Cardiac septum (tissue), 1 donor: ENCODE measurements at regions not wholly inside any gene's neighbourhood (a gene's known extent, or its start where the extent isn't known, plus 50 kb on each side); places are given as distances from the start of the nearest gene placed in this dataset.

Experiments
- DNase-seq: peaks from one replicate; pipeline ENCODE4 v3.0.0-alpha.2; 2020; ENCODE audit warnings: low spot score
- intact Hi-C: fragments of 100-400 bp; cut with DNase I; formaldehyde crosslinking; loops from one replicate; pipeline ENCODE4 v1.14.0; 2022
- donor health status: DM: no; HTN: no; CAD: no.

DNA sequence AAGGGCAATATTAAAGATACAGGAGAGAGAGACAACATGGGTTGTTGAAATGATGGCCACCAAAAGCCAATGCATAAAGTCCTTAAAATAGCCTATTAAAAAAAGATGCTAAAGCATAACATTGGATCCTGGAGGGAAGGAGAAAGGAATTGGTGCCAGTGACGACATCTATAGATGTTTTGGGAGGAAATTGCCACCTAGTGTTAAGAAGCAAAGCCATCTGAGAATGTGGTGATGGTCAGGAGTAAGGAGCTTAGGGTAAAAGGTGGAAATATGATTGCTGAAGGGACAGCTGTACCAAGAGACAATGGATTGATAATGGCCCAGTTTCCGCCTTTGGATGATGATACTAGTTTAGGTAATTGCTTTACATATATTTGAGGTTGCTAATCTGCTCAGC lies 85.1 kb downstream of the TMEM30B start:
- intact Hi-C loops = no loop called here

DNA sequence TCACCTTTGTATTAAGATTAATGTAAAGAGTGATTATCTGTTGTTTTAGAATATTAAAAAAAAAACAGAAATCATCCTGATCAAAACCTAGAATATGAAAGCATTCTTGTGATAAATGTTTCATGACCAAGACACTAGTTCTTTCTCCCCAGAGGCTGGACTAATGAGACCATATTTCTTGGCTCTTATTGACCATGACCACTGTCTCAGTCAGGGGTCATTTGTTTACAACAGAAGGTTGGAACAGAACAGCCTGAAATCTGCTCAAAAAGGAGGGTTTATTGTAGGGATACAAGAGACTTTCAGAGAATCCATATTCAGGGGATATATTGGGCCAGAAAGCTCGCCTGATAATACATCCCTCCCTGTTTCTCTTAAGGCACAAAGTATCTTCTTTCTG lies 87.7 kb downstream of the TMEM30B start:
- no peak for DNase-seq
- intact Hi-C loops = no loop called here

More for the DNA sequence above, 85.1 kb downstream of the TMEM30B start:
- DNase-seq = no peak

DNA sequence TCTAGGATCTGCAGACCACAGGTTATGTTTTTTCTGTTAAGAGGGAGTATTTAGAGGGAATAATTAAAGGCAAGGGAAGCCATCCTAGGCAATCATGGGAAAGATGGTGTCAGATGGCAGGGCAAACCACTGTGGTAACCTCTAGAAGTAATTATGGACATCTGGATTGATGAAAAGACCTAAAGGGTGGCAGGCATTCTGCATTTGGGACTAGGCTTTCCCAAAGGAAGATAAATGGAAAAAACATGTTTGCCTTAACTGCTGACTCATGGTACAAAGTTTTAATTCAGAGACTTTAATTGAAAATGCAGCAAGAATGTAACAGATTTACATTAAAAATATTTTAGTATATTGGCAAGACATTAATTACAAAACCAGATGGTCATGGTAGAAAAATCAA lies 88.1 kb downstream of the TMEM30B start:
- no peak for DNase-seq
- intact Hi-C loops = no loop called here

GRCh38 chr14:61191733-61192132 lies 89.4 kb downstream of the TMEM30B start:
- DNase-seq = no peak
- intact Hi-C loops = no loop called here

DNA sequence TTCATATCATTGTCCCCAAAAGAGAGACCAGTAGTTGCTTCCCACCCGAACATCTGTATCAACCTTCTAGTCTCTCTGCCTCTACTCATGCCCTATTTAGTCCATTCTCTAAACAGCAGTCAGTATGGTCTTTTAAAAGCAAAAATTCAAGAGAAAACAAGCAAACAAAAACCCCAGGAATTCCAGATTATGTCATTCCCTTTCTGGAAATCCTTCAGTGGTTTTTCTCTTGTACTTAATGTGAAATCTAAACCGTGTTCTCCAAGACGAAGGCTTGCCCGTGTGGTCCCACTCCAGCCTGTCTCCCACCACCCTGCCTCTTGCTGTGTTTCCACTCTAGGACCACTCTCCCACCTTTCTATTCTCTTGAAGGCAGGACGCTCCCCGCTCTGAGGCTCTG lies 90.8 kb downstream of the TMEM30B start:
- no peak for DNase-seq
- intact Hi-C loops = no loop called here

DNA sequence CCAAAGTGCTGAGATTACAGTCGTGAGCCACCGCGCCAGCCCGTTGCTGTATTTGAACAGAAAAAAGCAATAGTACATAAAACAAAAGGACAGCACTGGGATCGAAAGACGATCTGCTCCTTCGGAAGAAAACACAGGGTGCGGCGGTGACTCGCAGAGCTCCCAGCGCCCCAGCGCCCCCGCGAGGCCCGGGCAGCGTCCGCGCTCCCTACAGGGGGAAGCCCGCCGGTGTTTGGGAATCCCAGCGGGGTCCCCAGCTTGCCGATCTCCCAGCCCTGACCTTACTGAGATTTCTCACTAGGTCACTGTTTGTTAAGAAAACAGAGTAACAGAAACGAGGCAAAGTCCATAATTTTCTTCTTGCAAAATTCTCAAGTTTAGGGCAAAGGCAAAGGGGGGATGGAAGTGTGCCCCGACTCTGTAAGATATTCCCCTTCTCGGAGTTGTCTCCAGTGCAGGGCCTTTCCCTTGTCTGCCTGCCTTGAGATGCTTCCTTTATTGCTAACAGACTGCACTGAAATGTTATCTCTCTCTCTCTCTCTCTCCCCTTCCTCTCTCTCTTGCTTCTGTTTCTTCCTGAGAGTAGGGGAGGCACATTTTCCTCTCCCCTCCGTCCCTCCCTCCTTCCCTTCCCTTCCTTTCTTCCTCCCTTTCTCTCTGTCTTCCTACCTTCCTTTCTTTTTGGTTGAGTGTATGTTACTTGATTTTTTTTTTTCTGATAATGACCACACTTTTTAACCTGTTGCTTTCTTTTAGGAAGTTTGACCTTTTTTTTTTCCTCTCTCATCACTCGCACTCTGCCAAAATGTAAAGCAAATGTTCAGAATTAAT lies 91.9 kb downstream of the TMEM30B start:
- intact Hi-C loops = no loop called here
- no peak for DNase-seq

DNA sequence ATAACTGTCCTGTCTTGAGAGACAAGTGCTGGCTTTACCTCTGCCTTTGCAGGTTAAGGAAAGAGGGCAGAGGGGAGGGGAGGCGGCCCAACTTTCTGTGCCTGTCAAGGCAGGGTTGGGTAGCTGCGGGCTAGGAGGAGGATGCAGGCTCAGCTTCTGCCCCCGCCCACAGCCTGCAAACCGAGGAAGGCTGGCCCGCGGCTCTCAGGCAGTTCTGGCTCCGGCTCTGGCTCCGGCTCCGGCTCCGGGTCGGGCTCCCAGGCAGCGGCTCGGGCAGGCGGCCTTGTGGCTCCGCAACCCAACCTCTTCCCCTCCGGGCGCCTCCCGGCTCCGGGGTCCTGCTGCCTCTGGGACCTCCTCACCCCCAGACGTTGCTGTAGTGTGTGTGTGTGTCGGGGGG lies 92.9 kb downstream of the TMEM30B start:
- no peak for DNase-seq
- intact Hi-C loops = no loop called here

- intact Hi-C loops = no loop called here
- no peak for DNase-seq
These were observed 93.8 kb downstream of the TMEM30B start for GRCh38 chr14:61187196-61187905.

DNA sequence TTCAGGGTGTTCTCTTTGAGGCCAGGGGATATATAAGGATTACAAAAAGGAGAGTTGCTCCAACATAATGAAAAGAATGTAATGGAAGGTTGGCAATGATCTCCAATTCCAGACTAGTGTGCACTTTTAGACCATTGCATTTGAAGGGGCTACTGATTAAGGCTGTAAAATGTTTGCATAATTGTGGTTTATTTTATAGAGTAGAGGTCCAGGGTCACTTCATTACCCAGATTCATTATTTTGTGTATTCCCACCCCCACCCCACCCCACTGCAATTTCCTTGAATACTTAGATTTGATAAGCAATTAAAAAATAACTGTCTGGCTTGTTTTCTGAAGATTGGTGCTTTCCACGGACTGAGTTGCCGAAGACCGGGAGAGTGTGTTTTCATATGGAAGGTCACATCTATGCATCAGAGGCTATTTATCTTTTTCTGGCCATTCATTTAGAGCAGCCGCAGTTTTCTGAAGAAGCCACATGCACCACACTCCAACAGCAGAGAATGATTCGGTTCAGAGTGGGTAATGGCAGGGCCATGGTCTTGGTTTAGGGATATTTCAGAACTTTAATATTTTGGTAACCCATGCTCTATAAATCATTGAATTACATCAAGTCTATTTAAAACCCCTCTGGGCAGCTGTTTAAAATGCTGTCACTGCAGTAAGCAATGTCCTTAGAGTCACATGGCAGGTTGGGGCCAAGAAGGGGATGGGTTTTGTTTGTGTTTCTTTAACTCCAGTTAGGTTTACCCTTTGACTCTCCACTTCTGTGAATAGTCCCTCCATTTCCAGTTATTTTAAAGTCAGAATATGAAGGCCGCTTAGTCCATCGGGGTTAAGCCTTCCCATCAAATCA lies 94.6 kb downstream of the TMEM30B start:
- intact Hi-C loops = no loop called here
- DNase-seq = no peak

GRCh38 chr14:61185534-61185933 lies 95.6 kb downstream of the TMEM30B start:
- no peak for DNase-seq
- intact Hi-C loops = no loop called here

GRCh38 chr14:61184112-61184511 lies 97.0 kb downstream of the TMEM30B start:
- no peak for DNase-seq
- intact Hi-C loops = no loop called here

DNA sequence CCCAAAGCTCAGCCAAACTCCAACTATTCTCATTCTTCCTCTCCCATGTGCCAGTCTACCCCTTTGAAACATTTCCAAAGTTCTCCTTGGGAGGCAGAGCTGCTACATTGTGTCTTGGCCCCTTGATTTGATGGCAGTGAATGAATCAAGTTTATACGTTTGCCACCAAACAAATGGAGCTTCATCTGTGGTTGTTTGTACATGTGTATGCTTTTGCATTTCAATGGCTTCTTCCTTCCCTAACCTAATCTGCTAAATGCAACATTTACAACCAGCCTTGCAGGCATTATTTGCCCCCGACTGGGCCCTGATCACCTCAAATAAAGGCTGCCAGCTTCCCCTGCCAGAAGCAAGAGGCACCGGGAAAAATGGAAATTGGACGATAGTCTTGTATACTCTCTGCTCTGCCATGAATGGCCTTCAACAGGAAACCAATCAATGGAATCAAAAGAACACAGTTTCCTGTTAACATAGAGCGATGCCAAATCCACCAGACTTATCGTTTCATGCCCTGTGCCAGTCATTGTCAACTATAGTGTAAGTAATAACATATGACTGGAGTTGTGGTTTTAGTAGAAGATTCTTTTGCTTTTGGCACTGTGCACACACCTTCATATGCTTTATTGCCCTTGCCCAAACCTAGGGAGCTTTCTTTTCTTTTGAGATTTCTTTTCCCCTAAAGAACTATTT lies 97.8 kb downstream of the TMEM30B start:
- DNase-seq = no peak
- intact Hi-C loops = no loop called here

GRCh38 chr14:61179796-61180398 lies 101.2 kb downstream of the TMEM30B start:
- intact Hi-C loops = no loop called here

DNA sequence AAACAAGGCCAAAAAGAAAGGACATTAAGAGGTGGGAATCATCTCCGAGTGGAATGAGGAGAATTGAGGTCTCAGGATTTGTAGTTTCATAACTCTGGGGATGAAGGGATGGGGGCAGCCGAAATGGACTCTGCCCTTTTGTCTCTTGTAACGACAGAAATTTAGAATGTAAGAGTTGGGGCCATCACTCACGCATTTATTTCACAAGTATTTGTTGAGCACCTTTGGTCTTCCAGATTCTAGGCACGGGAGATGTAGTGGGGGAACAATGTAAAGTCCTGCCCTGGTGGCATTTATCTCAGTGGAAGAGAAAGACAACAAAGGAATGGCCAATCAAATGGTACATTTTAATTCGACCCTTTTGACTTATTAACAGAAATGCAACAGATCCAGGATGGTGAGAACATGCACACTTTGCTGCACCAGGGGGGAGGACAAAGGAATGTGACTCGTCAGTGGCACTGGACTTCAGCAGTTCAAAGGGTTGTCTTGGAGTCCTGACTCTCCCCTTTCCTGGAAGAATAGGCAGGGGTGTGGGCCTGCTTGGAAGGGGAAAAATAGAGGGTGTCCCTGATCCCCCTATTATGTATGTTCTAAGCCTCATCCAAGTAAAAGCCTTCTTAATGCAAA lies 102.0 kb downstream of the TMEM30B start:
- intact Hi-C loops = no loop called here
- DNase-seq = no peak

More at GRCh38 chr14:61179796-61180398, 101.2 kb downstream of the TMEM30B start:
- no peak for DNase-seq

DNA sequence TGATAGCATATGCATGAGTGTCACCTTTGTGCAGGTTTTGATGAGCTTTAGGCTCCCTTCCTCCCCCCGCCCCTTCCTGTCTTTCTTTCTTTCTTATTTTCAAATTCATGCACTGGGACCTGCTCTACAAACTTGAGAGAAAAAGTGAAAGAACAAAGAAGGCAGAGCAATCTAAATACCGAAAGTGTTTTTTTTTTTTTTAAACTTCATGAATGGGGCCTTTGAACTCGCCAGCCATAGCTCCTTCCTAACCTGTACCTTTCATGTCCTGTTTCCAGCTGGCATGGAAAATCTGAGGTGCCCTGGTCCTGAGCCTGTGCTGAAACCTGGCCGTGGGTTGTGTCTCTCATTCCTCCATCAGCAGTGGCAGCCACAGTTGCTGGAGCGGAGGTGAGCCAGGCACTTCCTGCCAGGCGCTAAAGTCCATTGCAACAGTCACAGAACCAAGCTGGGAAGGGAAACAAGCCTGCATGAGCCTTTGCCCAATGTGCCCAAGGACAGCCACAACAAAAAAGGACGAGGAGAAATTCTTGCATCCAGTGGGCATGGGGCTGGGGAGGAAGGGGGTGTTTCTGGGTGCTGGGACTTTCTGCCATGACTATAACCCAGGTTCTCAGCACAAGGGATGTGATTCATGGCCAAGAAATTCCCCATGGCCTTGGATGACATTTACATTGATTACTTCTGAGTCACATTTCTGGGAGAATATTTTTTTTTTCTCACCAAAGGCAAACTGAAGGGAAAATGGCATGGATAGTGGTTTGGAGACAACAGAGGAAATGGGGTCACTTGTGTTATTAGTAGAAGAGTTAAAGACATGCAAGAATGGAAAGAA lies 102.7 kb downstream of the TMEM30B start:
- no peak for DNase-seq
- intact Hi-C loops = no loop called here

DNA sequence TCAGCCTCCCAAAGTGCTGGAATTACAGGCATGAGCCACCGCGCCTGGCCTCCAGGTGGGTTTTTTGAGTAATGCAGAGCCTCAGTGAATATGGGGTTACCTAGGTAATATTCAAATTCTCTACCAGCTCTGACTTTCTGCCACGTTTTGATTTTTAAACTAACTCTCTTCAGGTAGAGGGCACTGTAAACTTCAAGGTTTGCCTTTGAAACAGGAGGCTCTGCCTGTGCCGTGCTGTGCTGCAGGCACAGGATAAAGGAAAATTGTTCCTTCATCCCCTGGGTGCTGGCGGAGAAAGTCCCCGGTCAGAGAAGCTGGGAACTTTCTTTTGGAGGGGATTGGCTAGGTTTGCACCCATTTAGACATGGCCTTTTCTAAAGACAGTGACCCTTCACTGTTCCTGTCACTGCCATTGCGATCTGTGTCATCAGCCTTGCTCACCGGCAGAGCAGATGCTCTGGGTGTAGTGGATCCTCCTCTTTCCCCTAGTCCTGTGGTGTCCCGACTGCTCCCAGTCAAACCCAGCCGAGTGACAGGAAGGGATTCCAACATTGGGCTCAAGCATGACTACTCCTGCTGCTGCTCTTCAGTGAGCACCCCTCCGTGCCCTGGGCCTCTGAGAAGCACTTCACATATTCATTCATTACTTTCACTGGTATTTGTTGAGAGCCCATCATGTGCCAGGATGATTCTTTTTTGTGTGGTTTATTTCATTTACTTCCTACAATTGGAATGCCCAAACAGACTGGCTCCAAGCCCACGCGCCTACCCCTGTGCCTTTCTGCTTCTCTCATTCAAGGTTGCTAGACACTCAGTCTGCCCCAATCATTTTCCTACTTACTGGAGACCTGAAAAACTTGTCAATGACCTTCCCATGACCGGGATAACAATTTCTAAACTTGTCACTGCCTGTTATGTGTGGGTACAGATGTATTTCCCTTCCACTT lies 103.6 kb downstream of the TMEM30B start:
- intact Hi-C loops = no loop called here
- no peak for DNase-seq

GRCh38 chr14:61176686-61177085 lies 104.5 kb downstream of the TMEM30B start:
- DNase-seq = no peak
- intact Hi-C loops = no loop called here
